Natural killer cell (primary cell): ENCODE measurements at regions not wholly inside any gene's neighbourhood (a gene's known extent, or its start where the extent isn't known, plus 50 kb on each side); places are given as distances from the start of the nearest gene placed in this dataset.

Source experiments
- ATAC-seq, 3 donors: fragments of 150-1000 bp in 2 of 3; fragments of 200-7000 bp in 1 of 3; cut with Tn5 transposase; 1 replicate in 1 of 3; 2 replicates in 2 of 3; pipeline ENCODE4 v1.10.0; 2021; ENCODE audit warnings: mild to moderate bottlenecking in 2 of 3, moderate library complexity in 2 of 3
- DNase-seq, 2 donors: peaks; one replicate each; pipeline versions ENCODE4 v3.0.0 to v3.0.0-alpha.2; 2013 to 2021; ENCODE audit warnings: mixed read lengths in 1 of 2
- H3K27ac ChIP-seq: one replicate; pipeline ENCODE4 v1.5.1; 2013; ENCODE audit warnings: mild to moderate bottlenecking, low read length
- H3K27me3 ChIP-seq: one replicate; pipeline ENCODE4 v1.6.1; 2013; ENCODE audit warnings: low read length; ENCODE audit not compliant: control insufficient read depth, insufficient read depth
- H3K36me3 ChIP-seq: one replicate; pipeline ENCODE4 v1.6.1; 2013; ENCODE audit warnings: low read length; ENCODE audit not compliant: control insufficient read depth, insufficient read depth
- H3K4me1 ChIP-seq: one replicate; pipeline ENCODE4 v1.6.1; 2013; ENCODE audit warnings: low read length; ENCODE audit not compliant: control insufficient read depth, insufficient read depth
- H3K4me3 ChIP-seq: one replicate; pipeline ENCODE4 v1.5.1; 2013; ENCODE audit warnings: low read length
- H3K9me3 ChIP-seq: one replicate; pipeline ENCODE4 v1.6.1; 2013; ENCODE audit warnings: low read length; ENCODE audit not compliant: control insufficient read depth, insufficient read depth
- H3K27ac Mint-ChIP-seq, 2 donors: one replicate each; pipeline ENCODE4 v1.8.0; 2022; ENCODE audit warnings: mild to moderate bottlenecking in 2 of 2, mixed read lengths in 2 of 2, moderate library complexity in 1 of 2
- H3K27me3 Mint-ChIP-seq, 2 donors: one replicate each; pipeline ENCODE4 v1.8.0; 2022; ENCODE audit warnings: low read depth in 2 of 2, mixed read lengths in 2 of 2
- H3K36me3 Mint-ChIP-seq: one replicate; pipeline ENCODE4 v1.8.0; 2022; ENCODE audit warnings: mixed read lengths
- H3K4me1 Mint-ChIP-seq, 2 donors: one replicate each; pipeline ENCODE4 v1.8.0; 2022; ENCODE audit warnings: mixed read lengths in 2 of 2
- H3K4me3 Mint-ChIP-seq: one replicate; pipeline ENCODE4 v1.8.0; 2022; ENCODE audit warnings: mild to moderate bottlenecking, moderate library complexity, mixed read lengths
- H3K9me3 Mint-ChIP-seq, 2 donors: one replicate each; pipeline ENCODE4 v1.8.0; 2022; ENCODE audit warnings: mixed read lengths in 2 of 2
- WGBS: methylation state at CpG from one replicate; pipeline ENCODE4 v1.1.7; 2013; ENCODE audit warnings: missing lambda C conversion rate; ENCODE audit not compliant: insufficient coverage; 5-methylcytosine and 5-hydroxymethylcytosine counted together
- intact Hi-C: fragments of 100-400 bp; cut with micrococcal nuclease; formaldehyde crosslinking; loops from one replicate; pipeline ENCODE4 v1.14.2; 2022
- TF ChIP-seq, protein P1 (sequence below): fragments of 200-600 bp; IDR thresholded peaks from one replicate; pipeline ENCODE4 v1.8.0; 2022; ENCODE audit warnings: antibody characterized with exemption

DNA sequence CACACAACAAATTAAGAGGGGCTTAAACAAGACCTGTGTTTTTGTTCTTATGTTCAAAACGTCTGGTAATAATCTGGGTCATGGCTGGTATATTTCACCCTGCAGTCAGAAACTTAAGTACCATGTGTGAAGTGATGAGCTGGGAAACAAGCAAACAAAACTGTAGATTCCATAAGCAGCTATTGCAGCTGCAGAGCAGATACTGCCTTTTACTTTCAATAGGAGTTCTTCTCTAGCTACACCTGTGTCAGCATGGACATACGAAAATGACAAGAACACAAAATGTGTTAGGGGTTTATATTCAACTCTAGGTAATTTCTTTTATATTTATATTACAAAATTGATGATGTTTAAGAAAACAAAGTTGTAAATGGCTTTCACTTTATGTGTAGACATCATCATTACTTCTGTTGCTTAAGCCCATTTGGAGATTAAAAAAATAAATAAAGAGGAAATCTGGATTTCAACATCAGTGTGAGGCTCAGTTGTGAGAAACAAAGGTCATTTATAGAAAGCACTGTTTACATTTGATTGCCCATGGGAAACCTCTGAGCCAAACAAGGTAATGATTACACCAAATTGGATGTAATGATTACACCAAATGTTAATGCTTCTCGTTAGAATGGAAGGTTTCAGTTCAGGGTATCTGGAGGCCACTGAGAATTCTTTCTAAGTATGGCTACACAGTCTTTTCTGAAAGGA, 451.0 kb upstream of the SLC10A2 start:
- WGBS, result 74% methylated on average over 2 of the region's 3 CpGs
- Histone ChIP-seq H3K27me3 (no peaks in the 10 kb centered on the region), H3K4me1 (no peaks in the 10 kb centered on the region), H3K4me3 (no peak overlapping the region), H3K27ac (no peak overlapping the region), H3K36me3 (no peaks in the 10 kb centered on the region), H3K9me3 (no peaks in the 10 kb centered on the region)
- Mint-ChIP-seq H3K4me1 (no peaks in the 10 kb centered on the region), H3K27me3 (no peaks in the 10 kb centered on the region), H3K36me3 (no peaks in the 10 kb centered on the region), H3K27ac (no peak overlapping the region), H3K4me3 (no peak overlapping the region), H3K9me3 (peaks cover 5 to 6% of the 10 kb centered on the region in 2 donors)
- TF ChIP-seq, protein P1, sequence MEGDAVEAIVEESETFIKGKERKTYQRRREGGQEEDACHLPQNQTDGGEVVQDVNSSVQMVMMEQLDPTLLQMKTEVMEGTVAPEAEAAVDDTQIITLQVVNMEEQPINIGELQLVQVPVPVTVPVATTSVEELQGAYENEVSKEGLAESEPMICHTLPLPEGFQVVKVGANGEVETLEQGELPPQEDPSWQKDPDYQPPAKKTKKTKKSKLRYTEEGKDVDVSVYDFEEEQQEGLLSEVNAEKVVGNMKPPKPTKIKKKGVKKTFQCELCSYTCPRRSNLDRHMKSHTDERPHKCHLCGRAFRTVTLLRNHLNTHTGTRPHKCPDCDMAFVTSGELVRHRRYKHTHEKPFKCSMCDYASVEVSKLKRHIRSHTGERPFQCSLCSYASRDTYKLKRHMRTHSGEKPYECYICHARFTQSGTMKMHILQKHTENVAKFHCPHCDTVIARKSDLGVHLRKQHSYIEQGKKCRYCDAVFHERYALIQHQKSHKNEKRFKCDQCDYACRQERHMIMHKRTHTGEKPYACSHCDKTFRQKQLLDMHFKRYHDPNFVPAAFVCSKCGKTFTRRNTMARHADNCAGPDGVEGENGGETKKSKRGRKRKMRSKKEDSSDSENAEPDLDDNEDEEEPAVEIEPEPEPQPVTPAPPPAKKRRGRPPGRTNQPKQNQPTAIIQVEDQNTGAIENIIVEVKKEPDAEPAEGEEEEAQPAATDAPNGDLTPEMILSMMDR, result no peak
- DNase-seq, result no peak
- intact Hi-C loops, result no loop called here
- no peak for ATAC-seq

DNA sequence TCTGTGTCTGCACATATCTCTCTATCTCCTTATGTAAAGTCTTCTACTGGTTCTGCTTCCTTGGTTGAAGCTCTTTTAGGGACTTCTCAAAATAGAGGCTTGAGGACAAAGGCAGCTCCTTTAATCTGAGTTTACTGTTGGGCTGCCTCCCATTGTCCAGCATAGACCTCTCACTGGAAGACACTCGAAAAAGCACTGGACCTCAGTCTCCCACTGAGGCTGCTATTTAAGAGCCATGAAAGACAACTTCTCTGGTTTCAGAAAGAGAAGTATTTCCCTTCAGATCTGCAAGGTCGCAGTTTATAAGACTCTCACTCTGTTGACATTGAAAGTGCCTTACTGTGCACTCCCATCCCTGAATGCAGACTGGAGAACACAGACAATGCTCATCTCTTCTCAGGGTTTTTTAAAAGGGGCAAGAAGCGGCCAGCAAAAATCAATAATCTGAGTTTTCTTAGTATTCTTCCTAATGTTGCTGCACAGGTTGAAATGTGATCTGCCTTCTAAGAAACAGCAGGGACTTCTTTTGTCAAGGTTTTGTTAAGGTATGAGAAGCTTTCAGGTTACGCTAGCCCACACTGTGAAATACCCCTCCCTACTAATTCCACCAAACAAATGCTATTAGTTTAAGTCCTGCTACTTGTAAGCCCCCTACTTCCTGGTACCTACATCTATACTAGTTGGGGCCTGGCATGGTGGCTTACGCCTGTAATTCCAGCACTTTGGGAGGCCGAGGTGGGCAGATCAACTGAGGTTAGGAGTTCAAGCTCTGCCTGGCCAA, 450.0 kb upstream of the SLC10A2 start:
- no peaks in the 10 kb centered on the region for H3K4me1 ChIP-seq
- Mint-ChIP-seq H3K27me3 (no peaks in the 10 kb centered on the region), H3K4me3 (no peak overlapping the region), H3K4me1 (no peaks in the 10 kb centered on the region), H3K27ac (no peak overlapping the region), H3K9me3 (peaks cover 8% of the 10 kb centered on the region in 2 donors), H3K36me3 (no peaks in the 10 kb centered on the region)
- ATAC-seq (no peak), DNase-seq (no peak)
- no peaks in the 10 kb centered on the region for H3K9me3 ChIP-seq
- no peaks in the 10 kb centered on the region for H3K36me3 ChIP-seq
- no peak overlapping the region for H3K27ac ChIP-seq
- TF ChIP-seq, protein P1, result no peak
- no peaks in the 10 kb centered on the region for H3K27me3 ChIP-seq
- intact Hi-C loops, result no loop called here
- 82% methylated on average over 6 of the region's 6 CpGs for WGBS
- no peak overlapping the region for H3K4me3 ChIP-seq

DNA sequence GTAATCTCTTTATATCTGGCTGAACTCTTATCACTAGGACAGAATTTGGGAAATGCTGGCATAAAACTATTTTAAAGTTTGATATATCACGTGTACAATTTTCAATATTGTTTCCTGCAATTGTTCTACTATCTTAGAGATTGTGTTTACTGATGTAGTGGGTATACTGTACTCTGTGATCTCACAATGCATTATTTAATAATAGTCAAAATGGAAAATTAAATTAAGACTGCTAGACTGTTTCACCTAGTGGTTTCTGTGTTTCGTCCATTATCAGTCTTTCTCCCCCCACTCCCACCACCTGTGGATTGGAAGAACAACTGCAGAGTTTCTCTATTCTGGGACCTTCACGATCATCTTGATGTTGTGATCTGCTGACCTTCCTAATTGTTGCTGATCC, 449.2 kb upstream of the SLC10A2 start:
- Histone ChIP-seq H3K4me1 (no peaks in the 10 kb centered on the region), H3K27ac (no peak overlapping the region), H3K27me3 (no peaks in the 10 kb centered on the region), H3K4me3 (no peak overlapping the region), H3K9me3 (no peaks in the 10 kb centered on the region), H3K36me3 (no peaks in the 10 kb centered on the region)
- Mint-ChIP-seq H3K9me3 (peaks cover 9 to 11% of the 10 kb centered on the region in 2 donors), H3K27ac (no peak overlapping the region), H3K27me3 (no peaks in the 10 kb centered on the region), H3K4me3 (no peak overlapping the region), H3K4me1 (no peaks in the 10 kb centered on the region), H3K36me3 (no peaks in the 10 kb centered on the region)
- DNase-seq (no peak), ATAC-seq (no peak)
- intact Hi-C loops, result no loop called here
- whole genome bisulfite sequencing, result 76% methylated on average over 2 of the region's 3 CpGs
- TF ChIP-seq, protein P1, result no peak
